ENCODE measurements at regions not wholly inside any gene's neighbourhood (a gene's known extent, or its start where the extent isn't known, plus 50 kb on each side); places are given as distances from the start of the nearest gene placed in this dataset.
A peak's percentile ranks its signal among the peaks of the same experiment; 100 is the strongest.

- no peak for FAIRE-seq
These were observed 303.8 kb upstream of the MKI67 start for GRCh38 chr10:128429835-128430513.

- no peak for FAIRE-seq
These were observed 304.9 kb upstream of the MKI67 start for GRCh38 chr10:128431083-128431482.

- no peak for FAIRE-seq
These were observed 305.3 kb upstream of the MKI67 start for GRCh38 chr10:128431506-128431905.

GRCh38 chr10:128432011-128432410, 305.8 kb upstream of the MKI67 start:
- FAIRE-seq: no peak

- no peak for FAIRE-seq
These were observed 306.2 kb upstream of the MKI67 start for GRCh38 chr10:128432423-128432822.

- no peak for FAIRE-seq
These were observed 309.6 kb upstream of the MKI67 start for GRCh38 chr10:128435811-128436210.

- no peak for FAIRE-seq
These were observed 311.6 kb upstream of the MKI67 start for GRCh38 chr10:128437786-128438345.

GRCh38 chr10:128438417-128439063, 312.3 kb upstream of the MKI67 start:
- no peak for FAIRE-seq

GRCh38 chr10:128440513-128441160, 314.4 kb upstream of the MKI67 start:
- no peak for FAIRE-seq

- FAIRE-seq: peak; percentile 26
These were observed 317.8 kb upstream of the MKI67 start for GRCh38 chr10:128443925-128444518.

GRCh38 chr10:128448796-128449195, 322.6 kb upstream of the MKI67 start:
- FAIRE-seq: no peak

- no peak for FAIRE-seq
These were observed 325.7 kb upstream of the MKI67 start for GRCh38 chr10:128451879-128452278.

- FAIRE-seq: no peak
These were observed 330.0 kb upstream of the MKI67 start for GRCh38 chr10:128456271-128456670.

- FAIRE-seq: no peak
These were observed 330.9 kb upstream of the MKI67 start for GRCh38 chr10:128457136-128457535.

- FAIRE-seq: no peak
These were observed 335.8 kb upstream of the MKI67 start for GRCh38 chr10:128461991-128462390.

- no peak for FAIRE-seq
These were observed 336.6 kb upstream of the MKI67 start for GRCh38 chr10:128462844-128463243.

- peak; percentile 100 for FAIRE-seq
These were observed 338.0 kb upstream of the MKI67 start for GRCh38 chr10:128463991-128464760.

- no peak for FAIRE-seq
These were observed 339.5 kb upstream of the MKI67 start for GRCh38 chr10:128465697-128466096.

GRCh38 chr10:128466831-128467371, 340.7 kb upstream of the MKI67 start:
- FAIRE-seq: no peak

GRCh38 chr10:128468462-128468861, 342.2 kb upstream of the MKI67 start:
- FAIRE-seq: no peak

- FAIRE-seq: no peak
These were observed 343.3 kb upstream of the MKI67 start for GRCh38 chr10:128469515-128469914.

- FAIRE-seq: no peak
These were observed 344.2 kb upstream of the MKI67 start for GRCh38 chr10:128470321-128470965.

All from endometrium (tissue), 2 donors.